ENCODE measurements at regions not wholly inside any gene's neighbourhood (a gene's known extent, or its start where the extent isn't known, plus 50 kb on each side); places are given as distances from the start of the nearest gene placed in this dataset.
A peak's percentile ranks its signal among the peaks of the same experiment; 100 is the strongest.

DNA sequence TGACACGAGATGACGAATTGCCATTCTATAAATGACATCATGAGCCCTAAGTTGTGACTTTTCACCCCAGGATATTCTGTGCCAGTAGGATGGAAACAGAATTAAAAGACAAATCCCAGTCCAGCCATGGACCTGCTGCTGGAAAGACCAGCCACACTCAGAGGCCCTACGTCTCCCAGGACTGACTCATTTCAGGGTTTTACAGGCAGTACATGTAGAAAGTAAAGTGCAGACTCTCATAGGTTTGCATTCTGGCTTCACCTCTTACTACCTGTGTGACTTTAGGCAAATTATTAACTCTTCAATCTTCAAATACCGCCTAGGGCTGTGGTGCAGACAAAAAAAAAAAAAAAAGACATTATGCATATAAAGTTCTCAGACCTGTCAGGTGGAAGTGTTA is 188.8 kb downstream of the NEBL start:
- Mint-ChIP-seq H3K4me1 (no peaks in the 10 kb centered on the region), H3K9me3 (no peaks in the 10 kb centered on the region), H3K27me3 (ENCODE audit: low read depth) (no peaks in the 10 kb centered on the region), H3K36me3 (ENCODE audit: low read depth) (no peaks in the 10 kb centered on the region), H3K4me3 (no peak overlapping the region), H3K27ac (peak overlapping the region in 1 of 3 experiments; percentile 49)
- TF ChIP-seq, protein P1, sequence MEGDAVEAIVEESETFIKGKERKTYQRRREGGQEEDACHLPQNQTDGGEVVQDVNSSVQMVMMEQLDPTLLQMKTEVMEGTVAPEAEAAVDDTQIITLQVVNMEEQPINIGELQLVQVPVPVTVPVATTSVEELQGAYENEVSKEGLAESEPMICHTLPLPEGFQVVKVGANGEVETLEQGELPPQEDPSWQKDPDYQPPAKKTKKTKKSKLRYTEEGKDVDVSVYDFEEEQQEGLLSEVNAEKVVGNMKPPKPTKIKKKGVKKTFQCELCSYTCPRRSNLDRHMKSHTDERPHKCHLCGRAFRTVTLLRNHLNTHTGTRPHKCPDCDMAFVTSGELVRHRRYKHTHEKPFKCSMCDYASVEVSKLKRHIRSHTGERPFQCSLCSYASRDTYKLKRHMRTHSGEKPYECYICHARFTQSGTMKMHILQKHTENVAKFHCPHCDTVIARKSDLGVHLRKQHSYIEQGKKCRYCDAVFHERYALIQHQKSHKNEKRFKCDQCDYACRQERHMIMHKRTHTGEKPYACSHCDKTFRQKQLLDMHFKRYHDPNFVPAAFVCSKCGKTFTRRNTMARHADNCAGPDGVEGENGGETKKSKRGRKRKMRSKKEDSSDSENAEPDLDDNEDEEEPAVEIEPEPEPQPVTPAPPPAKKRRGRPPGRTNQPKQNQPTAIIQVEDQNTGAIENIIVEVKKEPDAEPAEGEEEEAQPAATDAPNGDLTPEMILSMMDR (IDR thresholded peaks at IDR 0.05; ENCODE audit: unreplicated experiment in 3 of 3): no peak

DNA sequence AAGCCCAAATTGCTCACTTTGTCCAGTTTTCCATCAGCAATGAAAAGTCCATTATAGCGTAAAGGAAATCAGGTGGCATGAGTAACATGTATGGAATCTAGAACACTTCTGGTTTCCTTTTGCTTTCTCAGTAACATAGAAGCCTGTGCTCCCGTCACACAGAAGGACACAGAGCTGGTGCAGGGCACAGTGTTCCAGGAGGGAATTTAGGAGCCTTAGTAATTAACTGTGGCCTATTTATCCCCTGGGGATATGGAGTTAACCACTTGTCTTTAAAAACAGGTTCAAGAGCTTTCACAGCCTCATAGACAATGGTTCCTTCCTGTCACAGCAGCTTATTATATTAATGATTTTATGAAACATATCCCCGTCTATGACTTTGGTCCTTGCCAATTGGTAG is 189.9 kb downstream of the NEBL start:
- TF ChIP-seq, protein P1 (IDR thresholded peaks at IDR 0.05; ENCODE audit: unreplicated experiment in 3 of 3): no peak
- Mint-ChIP-seq H3K4me3 (no peak overlapping the region), H3K36me3 (ENCODE audit: low read depth) (no peaks in the 10 kb centered on the region), H3K27ac (no peak overlapping the region), H3K4me1 (no peaks in the 10 kb centered on the region), H3K27me3 (ENCODE audit: low read depth) (no peaks in the 10 kb centered on the region), H3K9me3 (no peaks in the 10 kb centered on the region)

DNA sequence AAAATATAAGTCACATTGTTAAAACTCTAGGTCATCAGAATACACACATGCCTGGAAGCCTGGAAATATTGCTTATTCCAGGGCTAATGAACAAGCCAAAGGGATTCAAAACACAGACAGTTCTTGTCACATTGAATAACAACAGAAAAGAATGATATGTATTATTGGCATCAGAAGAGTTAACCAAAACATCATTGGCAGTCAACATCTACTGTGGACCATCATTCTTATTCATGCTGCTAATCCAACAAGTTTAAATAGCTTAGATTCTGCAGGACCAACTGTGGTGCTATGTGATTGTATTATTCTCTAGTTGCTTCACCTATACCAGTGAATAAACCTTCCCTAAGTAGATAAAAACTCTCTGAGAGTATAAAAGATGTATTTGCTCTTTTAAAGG is 198.3 kb downstream of the NEBL start:
- Mint-ChIP-seq H3K9me3 (peaks cover 2% of the 10 kb centered on the region), H3K4me3 (no peak overlapping the region), H3K27ac (no peak overlapping the region), H3K27me3 (ENCODE audit: low read depth) (no peaks in the 10 kb centered on the region), H3K4me1 (no peaks in the 10 kb centered on the region), H3K36me3 (ENCODE audit: low read depth) (no peaks in the 10 kb centered on the region)
- TF ChIP-seq, protein P1 (IDR thresholded peaks at IDR 0.05; ENCODE audit: unreplicated experiment in 3 of 3): no peak

DNA sequence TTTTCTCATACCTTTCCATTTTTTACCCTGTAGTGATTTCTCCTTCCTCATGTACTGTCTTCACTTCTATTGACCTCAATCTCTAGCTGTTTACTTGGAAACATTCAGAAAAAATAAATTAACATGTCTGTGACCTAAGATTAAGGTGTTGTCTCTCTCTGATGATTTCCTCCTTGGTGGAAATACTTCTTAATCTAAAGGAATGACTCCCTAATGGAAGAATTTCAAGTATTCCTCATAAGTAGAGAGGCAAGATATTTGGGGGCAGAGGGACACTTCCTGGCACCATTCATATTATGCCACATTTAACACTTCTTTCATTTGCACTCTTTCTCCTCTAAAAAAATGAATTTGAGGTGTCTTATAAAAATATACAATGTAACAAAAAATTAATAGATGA is 202.8 kb downstream of the NEBL start:
- Mint-ChIP-seq H3K4me3 (no peak overlapping the region), H3K4me1 (peaks cover 9% of the 10 kb centered on the region), H3K27me3 (ENCODE audit: low read depth) (no peaks in the 10 kb centered on the region), H3K9me3 (no peaks in the 10 kb centered on the region), H3K36me3 (ENCODE audit: low read depth) (no peaks in the 10 kb centered on the region), H3K27ac (no peak overlapping the region)
- TF ChIP-seq, protein P1 (IDR thresholded peaks at IDR 0.05; ENCODE audit: unreplicated experiment in 3 of 3): no peak

DNA sequence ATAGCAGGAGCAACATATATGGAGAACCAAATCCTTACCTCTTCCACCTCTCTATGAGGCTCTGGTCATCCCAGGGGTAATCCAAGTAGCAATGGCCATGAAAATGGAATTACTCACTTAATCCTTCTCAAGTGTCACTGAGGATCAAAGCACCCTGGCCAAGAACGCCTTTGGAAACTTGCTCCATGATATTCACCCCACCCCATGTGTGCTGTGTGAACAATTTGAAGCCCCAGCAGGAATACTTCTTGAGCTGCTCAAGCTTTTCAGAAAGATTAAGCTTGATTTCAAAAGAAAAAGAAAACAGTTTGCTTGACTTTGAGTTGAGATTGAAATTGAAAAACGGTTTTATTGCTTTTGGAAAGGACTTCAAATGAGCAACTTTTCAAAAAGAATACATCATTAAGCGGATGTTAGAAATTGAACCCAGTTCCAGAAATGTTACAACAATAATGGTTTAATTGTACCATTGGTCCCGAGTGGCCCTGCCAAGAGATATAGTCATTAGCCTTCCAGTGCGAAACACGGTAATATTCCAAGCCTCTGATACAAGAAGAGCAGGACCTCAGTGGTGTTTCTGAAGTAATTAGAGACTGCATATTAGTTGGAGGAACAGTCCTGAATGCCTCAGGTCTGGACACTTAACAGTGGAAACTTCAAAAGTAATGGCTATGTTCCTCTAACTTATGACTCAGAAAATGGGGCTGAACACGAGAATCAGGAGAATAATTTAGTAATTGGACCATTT is 208.1 kb downstream of the NEBL start:
- Mint-ChIP-seq H3K9me3 (no peaks in the 10 kb centered on the region), H3K4me3 (no peak overlapping the region), H3K36me3 (ENCODE audit: low read depth) (no peaks in the 10 kb centered on the region), H3K27ac (no peak overlapping the region), H3K27me3 (ENCODE audit: low read depth) (no peaks in the 10 kb centered on the region), H3K4me1 (peaks cover 9% of the 10 kb centered on the region)
- TF ChIP-seq, protein P1 (IDR thresholded peaks at IDR 0.05; ENCODE audit: unreplicated experiment in 3 of 3): no peak

DNA sequence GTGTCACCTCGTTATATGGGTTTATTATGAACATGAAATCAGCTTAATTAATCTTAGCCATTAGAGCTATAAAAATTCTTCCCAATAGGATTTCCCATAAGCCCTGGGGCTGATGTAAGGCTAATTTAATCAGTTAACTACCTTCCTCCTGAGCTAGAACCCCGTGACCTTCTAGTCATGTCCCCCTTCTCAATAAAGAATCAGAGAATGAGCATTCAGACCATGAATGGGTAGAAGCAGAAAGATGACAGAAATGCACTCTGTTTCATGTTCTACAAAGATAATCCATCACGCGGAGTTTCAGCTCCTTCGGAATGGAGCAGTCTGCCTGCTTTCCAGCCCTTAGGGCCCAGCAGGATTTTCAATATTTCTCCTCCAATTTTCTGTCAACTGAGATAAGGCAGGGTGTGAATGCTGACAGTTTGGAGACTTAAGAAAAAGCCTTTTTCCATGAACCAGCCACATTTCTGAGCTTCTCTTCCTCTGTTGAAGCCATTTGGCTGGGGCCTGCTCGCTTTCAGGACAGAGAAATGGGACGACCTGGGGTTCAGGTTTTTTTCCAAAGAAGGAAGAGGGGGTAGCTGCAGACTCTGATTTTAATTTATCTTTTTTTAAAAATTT is 211.0 kb downstream of the NEBL start:
- Mint-ChIP-seq H3K27me3 (ENCODE audit: low read depth) (no peaks in the 10 kb centered on the region), H3K9me3 (peaks cover 3% of the 10 kb centered on the region), H3K4me3 (no peak overlapping the region), H3K4me1 (peaks cover 5% of the 10 kb centered on the region), H3K36me3 (ENCODE audit: low read depth) (no peaks in the 10 kb centered on the region), H3K27ac (no peak overlapping the region)
- TF ChIP-seq, protein P1 (IDR thresholded peaks at IDR 0.05; ENCODE audit: unreplicated experiment in 3 of 3): no peak

Data from nephron (organoid).